ENCODE measurements at regions not wholly inside any gene's neighbourhood (a gene's known extent, or its start where the extent isn't known, plus 50 kb on each side); places are given as distances from the start of the nearest gene placed in this dataset.

GRCh38 chr15:31265090-31265870 lies 61.4 kb upstream of the KLF13 start:
- no peak for DNase-seq

GRCh38 chr15:31265871-31266711 lies 60.5 kb upstream of the KLF13 start:
- DNase-seq: no peak

GRCh38 chr15:31266712-31267111 lies 59.9 kb upstream of the KLF13 start:
- DNase-seq: no peak

- no peak for DNase-seq
Measured at GRCh38 chr15:31267161-31268107, 59.2 kb upstream of the KLF13 start.

- DNase-seq: no peak
Measured at GRCh38 chr15:31268108-31268501, 58.5 kb upstream of the KLF13 start.

- no peak for DNase-seq
Measured at GRCh38 chr15:31268911-31269784, 57.5 kb upstream of the KLF13 start.

- DNase-seq: no peak
Measured at GRCh38 chr15:31269816-31270575, 56.6 kb upstream of the KLF13 start.

- DNase-seq: no peak
Measured at GRCh38 chr15:31270767-31271166, 55.9 kb upstream of the KLF13 start.

- no peak for DNase-seq
Measured at GRCh38 chr15:31271224-31271635, 55.4 kb upstream of the KLF13 start.

GRCh38 chr15:31271711-31272557 lies 54.7 kb upstream of the KLF13 start:
- DNase-seq: no peak

GRCh38 chr15:31272558-31273257 lies 53.9 kb upstream of the KLF13 start:
- DNase-seq: no peak

- DNase-seq: no peak
Measured at GRCh38 chr15:31273258-31273941, 53.2 kb upstream of the KLF13 start.

- no peak for DNase-seq
Measured at GRCh38 chr15:31274496-31275330, 51.9 kb upstream of the KLF13 start.

- DNase-seq: no peak
Measured at GRCh38 chr15:31275331-31276262, 51.0 kb upstream of the KLF13 start.

GRCh38 chr15:31276596-31277298 lies 49.9 kb upstream of the KLF13 start:
- no peak for DNase-seq
